Epithelial cell of esophagus (primary cell): ENCODE measurements at regions not wholly inside any gene's neighbourhood (a gene's known extent, or its start where the extent isn't known, plus 50 kb on each side); places are given as distances from the start of the nearest gene placed in this dataset.

ENCODE experiments used
- DNase-seq: peaks from one replicate; pipeline ENCODE4 v3.0.0; 2010; ENCODE audit warnings: low read depth
- H3K4me3 ChIP-seq: 2 replicates; pipeline ENCODE4 v1.5.1; 2011; ENCODE audit warnings: mild to moderate bottlenecking, low read length, control low read depth
- TF ChIP-seq, protein P1 (sequence below): IDR thresholded peaks from 2 replicates; pipeline ENCODE4 v1.5.1; 2011; ENCODE audit warnings: low read depth, mild to moderate bottlenecking, low read length, control low read depth, inconsistent platforms; ENCODE audit not compliant: insufficient read depth; ENCODE audit errors: missing control alignments

DNA sequence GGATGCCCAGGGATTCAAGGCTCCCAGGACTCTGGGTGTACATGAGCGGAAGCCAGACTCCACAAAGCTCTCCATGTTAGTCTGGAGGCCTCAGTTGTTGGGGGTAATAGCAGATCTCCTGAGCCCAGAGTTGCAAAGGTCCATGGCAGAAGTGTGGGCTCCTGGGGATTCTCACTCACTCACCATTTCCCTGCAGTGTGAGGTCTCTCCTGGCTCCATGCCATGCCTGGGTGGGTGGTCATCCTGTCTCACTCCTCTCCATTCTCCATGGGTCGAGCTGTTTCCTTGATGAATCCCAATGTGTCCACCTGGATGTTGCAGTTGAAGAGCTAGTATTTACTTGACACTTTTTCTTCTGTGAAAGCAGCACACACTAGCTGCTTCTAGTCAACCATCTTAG, 156.8 kb upstream of the LRRC7 start:
- H3K4me3 ChIP-seq = no peak overlapping the region
- DNase-seq = no peak
- TF ChIP-seq, protein P1, sequence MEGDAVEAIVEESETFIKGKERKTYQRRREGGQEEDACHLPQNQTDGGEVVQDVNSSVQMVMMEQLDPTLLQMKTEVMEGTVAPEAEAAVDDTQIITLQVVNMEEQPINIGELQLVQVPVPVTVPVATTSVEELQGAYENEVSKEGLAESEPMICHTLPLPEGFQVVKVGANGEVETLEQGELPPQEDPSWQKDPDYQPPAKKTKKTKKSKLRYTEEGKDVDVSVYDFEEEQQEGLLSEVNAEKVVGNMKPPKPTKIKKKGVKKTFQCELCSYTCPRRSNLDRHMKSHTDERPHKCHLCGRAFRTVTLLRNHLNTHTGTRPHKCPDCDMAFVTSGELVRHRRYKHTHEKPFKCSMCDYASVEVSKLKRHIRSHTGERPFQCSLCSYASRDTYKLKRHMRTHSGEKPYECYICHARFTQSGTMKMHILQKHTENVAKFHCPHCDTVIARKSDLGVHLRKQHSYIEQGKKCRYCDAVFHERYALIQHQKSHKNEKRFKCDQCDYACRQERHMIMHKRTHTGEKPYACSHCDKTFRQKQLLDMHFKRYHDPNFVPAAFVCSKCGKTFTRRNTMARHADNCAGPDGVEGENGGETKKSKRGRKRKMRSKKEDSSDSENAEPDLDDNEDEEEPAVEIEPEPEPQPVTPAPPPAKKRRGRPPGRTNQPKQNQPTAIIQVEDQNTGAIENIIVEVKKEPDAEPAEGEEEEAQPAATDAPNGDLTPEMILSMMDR = no peak

DNA sequence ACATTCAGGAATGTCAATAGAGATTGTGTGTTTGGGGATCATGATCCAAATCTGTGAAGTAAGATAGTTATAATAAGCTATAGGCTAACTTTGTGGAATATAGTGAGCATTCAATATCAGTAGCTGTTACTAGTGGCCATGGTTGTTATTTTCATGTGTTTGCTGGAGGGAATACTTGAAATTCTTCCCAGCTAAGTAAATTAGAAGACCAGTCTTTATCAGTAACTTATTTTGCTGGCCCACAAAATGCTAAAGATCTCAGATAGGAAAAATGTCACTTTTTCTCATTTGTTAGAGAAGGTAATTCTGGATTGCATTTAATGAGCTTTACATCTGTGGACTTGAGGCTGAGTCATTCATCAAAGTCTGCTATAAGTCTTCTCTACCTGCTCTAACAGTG, 156.1 kb upstream of the LRRC7 start:
- TF ChIP-seq, protein P1 = no peak
- no peak for DNase-seq
- H3K4me3 ChIP-seq = no peak overlapping the region

GRCh38 chr1:69413129-69413528, 154.6 kb upstream of the LRRC7 start:
- no peak overlapping the region for H3K4me3 ChIP-seq
- TF ChIP-seq, protein P1 = no peak
- no peak for DNase-seq

- DNase-seq = no peak
- no peak overlapping the region for H3K4me3 ChIP-seq
- TF ChIP-seq, protein P1 = no peak
Measured at GRCh38 chr1:69414574-69414973, 153.1 kb upstream of the LRRC7 start.

DNA sequence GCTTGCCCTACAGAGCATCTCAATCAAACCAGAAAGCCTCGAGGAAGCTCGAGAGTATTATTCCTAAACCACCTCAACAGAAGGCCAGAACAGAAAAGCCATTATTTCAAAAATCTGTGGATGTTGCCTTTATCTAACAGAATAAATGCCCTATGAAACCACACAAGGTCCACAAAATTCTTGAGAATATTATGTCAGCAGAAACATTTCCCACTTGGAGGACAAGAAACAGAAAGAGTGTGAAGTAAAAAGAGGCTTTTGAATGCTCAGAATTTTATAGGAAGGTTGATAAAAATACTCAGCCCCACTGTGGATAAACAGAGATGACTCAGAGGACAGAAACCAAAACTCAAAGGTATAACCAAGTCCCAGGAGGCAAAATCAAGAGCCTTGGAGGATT, 146.4 kb upstream of the LRRC7 start:
- H3K4me3 ChIP-seq = no peak overlapping the region
- peak; percentile 4 for DNase-seq
- TF ChIP-seq, protein P1 = no peak

- no peak for DNase-seq
- H3K4me3 ChIP-seq = no peak overlapping the region
- TF ChIP-seq, protein P1 = no peak
Measured at GRCh38 chr1:69425871-69426270, 141.9 kb upstream of the LRRC7 start.

- no peak for DNase-seq
- H3K4me3 ChIP-seq = no peak overlapping the region
- TF ChIP-seq, protein P1 = no peak
Measured at GRCh38 chr1:69426401-69426800, 141.3 kb upstream of the LRRC7 start.
